ENCODE measurements at regions not wholly inside any gene's neighbourhood (a gene's known extent, or its start where the extent isn't known, plus 50 kb on each side); places are given as distances from the start of the nearest gene placed in this dataset.

DNA sequence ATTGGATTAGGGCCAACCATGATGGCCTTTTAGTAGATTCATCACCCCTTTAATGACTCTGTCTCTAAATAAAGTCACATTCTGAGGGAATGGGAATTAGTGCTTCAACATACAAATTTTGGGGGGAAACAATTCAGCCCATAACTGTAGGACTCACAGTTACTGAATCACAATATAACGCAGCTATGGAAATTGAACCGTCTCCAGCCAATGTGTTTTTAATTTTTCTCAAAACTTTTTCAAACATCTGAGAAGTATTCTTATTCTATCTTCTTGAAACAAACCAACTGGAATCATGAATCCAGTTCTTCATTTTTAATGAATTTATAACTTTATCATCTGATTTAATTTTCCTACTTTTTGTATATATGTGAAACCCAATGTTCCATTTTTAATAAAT is 373.1 kb upstream of the SYT4 start:
- no peak for DNase-seq (ENCODE audit: low spot score in 2 of 2)
- WGBS: 36% methylated on average over 2 of the region's 2 CpGs
- Histone ChIP-seq H3K27me3 (no peaks in the 10 kb centered on the region), H3K36me3 (no peaks in the 10 kb centered on the region), H3K9me3 (peaks cover 3% of the 10 kb centered on the region), H3K4me3 (no peak overlapping the region), H3K27ac (no peak overlapping the region), H3K4me1 (no peaks in the 10 kb centered on the region)
- TF ChIP-seq POLR2A (IDR thresholded peaks at IDR 0.05) (no peak), EP300 (IDR thresholded peaks at IDR 0.05) (no peak), POLR2AphosphoS5 (IDR thresholded peaks at IDR 0.05) (no peak)
- TF ChIP-seq, protein P1, sequence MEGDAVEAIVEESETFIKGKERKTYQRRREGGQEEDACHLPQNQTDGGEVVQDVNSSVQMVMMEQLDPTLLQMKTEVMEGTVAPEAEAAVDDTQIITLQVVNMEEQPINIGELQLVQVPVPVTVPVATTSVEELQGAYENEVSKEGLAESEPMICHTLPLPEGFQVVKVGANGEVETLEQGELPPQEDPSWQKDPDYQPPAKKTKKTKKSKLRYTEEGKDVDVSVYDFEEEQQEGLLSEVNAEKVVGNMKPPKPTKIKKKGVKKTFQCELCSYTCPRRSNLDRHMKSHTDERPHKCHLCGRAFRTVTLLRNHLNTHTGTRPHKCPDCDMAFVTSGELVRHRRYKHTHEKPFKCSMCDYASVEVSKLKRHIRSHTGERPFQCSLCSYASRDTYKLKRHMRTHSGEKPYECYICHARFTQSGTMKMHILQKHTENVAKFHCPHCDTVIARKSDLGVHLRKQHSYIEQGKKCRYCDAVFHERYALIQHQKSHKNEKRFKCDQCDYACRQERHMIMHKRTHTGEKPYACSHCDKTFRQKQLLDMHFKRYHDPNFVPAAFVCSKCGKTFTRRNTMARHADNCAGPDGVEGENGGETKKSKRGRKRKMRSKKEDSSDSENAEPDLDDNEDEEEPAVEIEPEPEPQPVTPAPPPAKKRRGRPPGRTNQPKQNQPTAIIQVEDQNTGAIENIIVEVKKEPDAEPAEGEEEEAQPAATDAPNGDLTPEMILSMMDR (IDR thresholded peaks at IDR 0.05): no peak

DNA sequence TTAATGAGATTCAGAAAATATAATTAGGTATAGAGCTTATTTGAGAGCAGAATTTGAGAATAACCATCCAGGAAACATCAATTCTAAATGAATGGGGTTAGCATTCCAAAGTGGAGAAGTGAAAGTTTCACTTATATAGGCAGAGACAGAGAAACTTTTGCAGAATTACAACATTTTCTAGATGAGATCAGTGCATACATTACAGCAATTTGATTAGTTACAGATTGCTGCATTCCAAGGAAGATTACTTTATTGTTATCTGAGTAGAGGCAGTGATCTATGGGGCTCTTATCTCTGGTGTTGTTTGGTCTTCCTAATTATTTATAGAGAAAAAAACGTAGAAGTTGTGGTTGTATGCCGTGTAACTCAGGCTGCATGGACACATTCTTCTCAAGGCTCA is 373.8 kb upstream of the SYT4 start:
- DNase-seq (ENCODE audit: low spot score in 2 of 2): no peak
- no peaks in the 10 kb centered on the region for H3K4me1 ChIP-seq
- TF ChIP-seq POLR2A (IDR thresholded peaks at IDR 0.05) (no peak), EP300 (IDR thresholded peaks at IDR 0.05) (no peak), POLR2AphosphoS5 (IDR thresholded peaks at IDR 0.05) (no peak)
- TF ChIP-seq, protein P1 (IDR thresholded peaks at IDR 0.05): no peak
- 52% methylated on average over 2 of the region's 2 CpGs for WGBS
- no peaks in the 10 kb centered on the region for H3K27me3 ChIP-seq
- peaks cover 3% of the 10 kb centered on the region for H3K9me3 ChIP-seq
- no peak overlapping the region for H3K4me3 ChIP-seq
- no peak overlapping the region for H3K27ac ChIP-seq
- H3K36me3 ChIP-seq: no peaks in the 10 kb centered on the region

DNA sequence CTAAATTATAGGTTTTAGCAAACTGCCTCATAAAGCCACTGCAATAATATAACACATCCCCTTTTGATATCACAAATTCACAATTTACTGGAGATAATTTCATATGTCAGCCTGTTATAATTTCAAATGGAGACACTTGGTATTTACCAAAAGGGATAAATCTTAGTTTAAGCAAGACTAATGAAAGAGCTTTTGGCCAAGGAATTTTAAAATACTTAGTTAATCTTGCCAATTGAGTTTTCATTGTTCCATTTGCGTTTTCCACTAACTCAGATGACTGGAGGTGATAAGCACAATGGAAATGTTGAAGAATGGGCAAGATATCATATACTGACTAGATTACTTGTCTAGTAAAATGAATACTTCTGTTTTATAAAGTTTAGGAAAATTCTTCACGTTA is 379.3 kb upstream of the SYT4 start:
- 67% methylated on average over 2 of the region's 2 CpGs for WGBS
- H3K27me3 ChIP-seq: no peaks in the 10 kb centered on the region
- no peak for DNase-seq (ENCODE audit: low spot score in 2 of 2)
- no peak for TF ChIP-seq POLR2A (IDR thresholded peaks at IDR 0.05)
- no peak for TF ChIP-seq POLR2AphosphoS5 (IDR thresholded peaks at IDR 0.05)
- TF ChIP-seq, protein P1 (IDR thresholded peaks at IDR 0.05): no peak
- TF ChIP-seq EP300 (IDR thresholded peaks at IDR 0.05): no peak
- H3K9me3 ChIP-seq: peaks cover 3% of the 10 kb centered on the region
- H3K4me3 ChIP-seq: no peak overlapping the region
- no peak overlapping the region for H3K27ac ChIP-seq
- no peaks in the 10 kb centered on the region for H3K4me1 ChIP-seq
- H3K36me3 ChIP-seq: no peaks in the 10 kb centered on the region

- H3K36me3 ChIP-seq: no peaks in the 10 kb centered on the region
- no peaks in the 10 kb centered on the region for H3K27me3 ChIP-seq
- no peak overlapping the region for H3K4me3 ChIP-seq
- no peak for DNase-seq (ENCODE audit: low spot score in 2 of 2)
- H3K9me3 ChIP-seq: no peaks in the 10 kb centered on the region
- no peak overlapping the region for H3K27ac ChIP-seq
- TF ChIP-seq, protein P1 (IDR thresholded peaks at IDR 0.05): no peak
- TF ChIP-seq POLR2A (IDR thresholded peaks at IDR 0.05): no peak
- no peak for TF ChIP-seq POLR2AphosphoS5 (IDR thresholded peaks at IDR 0.05)
- TF ChIP-seq EP300 (IDR thresholded peaks at IDR 0.05): no peak
- H3K4me1 ChIP-seq: no peaks in the 10 kb centered on the region
- 23% methylated on average over 2 of the region's 2 CpGs for WGBS
These were observed 384.3 kb upstream of the SYT4 start for GRCh38 chr18:43661570-43661969.

GRCh38 chr18:43662657-43663056 is 385.4 kb upstream of the SYT4 start:
- Histone ChIP-seq H3K4me3 (no peak overlapping the region), H3K36me3 (no peaks in the 10 kb centered on the region), H3K9me3 (no peaks in the 10 kb centered on the region), H3K4me1 (no peaks in the 10 kb centered on the region), H3K27me3 (no peaks in the 10 kb centered on the region), H3K27ac (no peak overlapping the region)
- WGBS: 58% methylated on average over 4 of the region's 4 CpGs
- TF ChIP-seq POLR2AphosphoS5 (IDR thresholded peaks at IDR 0.05): no peak
- TF ChIP-seq, protein P1 (IDR thresholded peaks at IDR 0.05): no peak
- TF ChIP-seq POLR2A (IDR thresholded peaks at IDR 0.05): no peak
- TF ChIP-seq EP300 (IDR thresholded peaks at IDR 0.05): no peak
- DNase-seq (ENCODE audit: low spot score in 2 of 2): no peak

Measured in suprapubic skin (tissue), 4 donors.